OCI-LY3 (cell line): ENCODE measurements at regions not wholly inside any gene's neighbourhood (a gene's known extent, or its start where the extent isn't known, plus 50 kb on each side); places are given as distances from the start of the nearest gene placed in this dataset.
"Not testable (repeated sequence)": the region's sequence is repeated elsewhere in the genome, so short reads cannot be mapped to it uniquely, and the experiment has no call there.

ENCODE experiments used
- H2AFZ ChIP-seq: fragments of 200-600, 300-600 bp; shearing (Covaris generic); 2 replicates; pipeline ENCODE4 v1.6.0; 2014; ENCODE audit warnings: antibody characterized with exemption, low read depth, low read length
- H3K27ac ChIP-seq: fragments of 200-600, 300-600 bp; sonication (generic); 2 replicates; pipeline ENCODE4 v1.5.1; 2014; ENCODE audit warnings: mild to moderate bottlenecking, low read length, moderate library complexity, mixed read lengths
- H3K27me3 ChIP-seq: fragments of 200-600, 300-600 bp; sonication (generic); 2 replicates; pipeline ENCODE4 v1.6.1; 2014; ENCODE audit warnings: low read depth, low read length, mixed read lengths
- H3K36me3 ChIP-seq: fragments of 200-600, 300-600 bp; sonication (generic); replicated peaks from 2 replicates; pipeline ENCODE3; 2014; ENCODE audit warnings: low read depth, low read length, mixed read lengths
- H3K4me1 ChIP-seq: fragments of 300-600, 200-600 bp; sonication (generic); 2 replicates; pipeline ENCODE4 v1.6.1; 2014; ENCODE audit warnings: low read length, mixed read lengths
- H3K4me2 ChIP-seq: fragments of 200-600, 300-600 bp; sonication (generic); 2 replicates; pipeline ENCODE4 v1.6.1; 2014; ENCODE audit warnings: low read length, mixed read lengths
- H3K4me3 ChIP-seq: fragments of 300-600, 200-600 bp; sonication (generic); 2 replicates; pipeline ENCODE4 v1.5.1; 2014; ENCODE audit warnings: antibody characterized with exemption, mild to moderate bottlenecking, low read length, moderate library complexity
- H3K79me2 ChIP-seq: fragments of 300-600, 200-600 bp; shearing (Covaris generic); 2 replicates; pipeline ENCODE4 v1.6.1; 2014; ENCODE audit warnings: mild to moderate bottlenecking, low read length, mixed read lengths
- H3K9ac ChIP-seq: fragments of 300-600, 200-600 bp; shearing (Covaris generic); 2 replicates; pipeline ENCODE4 v1.6.0; 2014; ENCODE audit warnings: mild to moderate bottlenecking, low read length, moderate library complexity
- H3K9me3 ChIP-seq: fragments of 200-600, 300-600 bp; shearing (Covaris generic); 2 replicates; pipeline ENCODE4 v1.6.1; 2014; ENCODE audit warnings: low read length, mixed read lengths; ENCODE audit not compliant: insufficient read depth
- H4K20me1 ChIP-seq: fragments of 200-600, 300-600 bp; sonication (generic); 2 replicates; pipeline ENCODE4 v1.6.1; 2016; ENCODE audit warnings: low read length, mixed read lengths; ENCODE audit not compliant: insufficient read depth
- EZH2phosphoT487 ChIP-seq: fragments of 200-600 bp; shearing (Covaris generic); IDR thresholded peaks from 2 replicates; pipeline ENCODE4 v1.6.1; 2018; ENCODE audit warnings: antibody characterized with exemption, mixed run types, low read depth
- TF ChIP-seq, protein P1 (sequence below): fragments of 200-600, 300-600 bp; sonication (generic); IDR thresholded peaks from 2 replicates; pipeline ENCODE4 v1.5.1; 2014; ENCODE audit warnings: antibody characterized with exemption, low read length, low read depth

DNA sequence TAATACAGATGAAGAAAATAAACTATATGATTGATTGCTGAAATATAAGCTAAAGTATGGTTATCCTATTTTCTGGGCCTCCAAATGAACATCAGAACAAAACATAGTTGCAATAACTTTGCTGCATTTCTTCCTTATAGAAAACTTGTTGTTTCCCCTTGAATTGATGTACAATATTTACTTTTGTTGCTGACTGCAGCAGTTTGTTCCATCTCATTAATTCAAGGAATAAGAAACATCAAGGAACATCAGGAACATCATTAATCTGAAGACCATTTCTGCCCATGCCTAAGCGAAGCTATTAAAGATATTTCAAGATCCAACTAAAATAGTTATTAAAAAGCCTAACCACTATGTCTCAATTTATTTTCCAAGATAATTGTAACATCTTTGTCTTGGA is 363.6 kb upstream of the EDIL3 start:
- no peaks in the 10 kb centered on the region for H3K27me3 ChIP-seq
- no peak overlapping the region for H3K4me2 ChIP-seq
- no peaks in the 10 kb centered on the region for H4K20me1 ChIP-seq
- H3K27ac ChIP-seq, result no peak overlapping the region
- no peak overlapping the region for H3K4me3 ChIP-seq
- H3K36me3 ChIP-seq, result no peaks in the 10 kb centered on the region
- no peaks in the 10 kb centered on the region for H3K79me2 ChIP-seq
- TF ChIP-seq EZH2phosphoT487, result no peak
- TF ChIP-seq, protein P1, sequence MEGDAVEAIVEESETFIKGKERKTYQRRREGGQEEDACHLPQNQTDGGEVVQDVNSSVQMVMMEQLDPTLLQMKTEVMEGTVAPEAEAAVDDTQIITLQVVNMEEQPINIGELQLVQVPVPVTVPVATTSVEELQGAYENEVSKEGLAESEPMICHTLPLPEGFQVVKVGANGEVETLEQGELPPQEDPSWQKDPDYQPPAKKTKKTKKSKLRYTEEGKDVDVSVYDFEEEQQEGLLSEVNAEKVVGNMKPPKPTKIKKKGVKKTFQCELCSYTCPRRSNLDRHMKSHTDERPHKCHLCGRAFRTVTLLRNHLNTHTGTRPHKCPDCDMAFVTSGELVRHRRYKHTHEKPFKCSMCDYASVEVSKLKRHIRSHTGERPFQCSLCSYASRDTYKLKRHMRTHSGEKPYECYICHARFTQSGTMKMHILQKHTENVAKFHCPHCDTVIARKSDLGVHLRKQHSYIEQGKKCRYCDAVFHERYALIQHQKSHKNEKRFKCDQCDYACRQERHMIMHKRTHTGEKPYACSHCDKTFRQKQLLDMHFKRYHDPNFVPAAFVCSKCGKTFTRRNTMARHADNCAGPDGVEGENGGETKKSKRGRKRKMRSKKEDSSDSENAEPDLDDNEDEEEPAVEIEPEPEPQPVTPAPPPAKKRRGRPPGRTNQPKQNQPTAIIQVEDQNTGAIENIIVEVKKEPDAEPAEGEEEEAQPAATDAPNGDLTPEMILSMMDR, result no peak
- peaks cover 6% of the 10 kb centered on the region for H3K4me1 ChIP-seq
- no peak overlapping the region for H3K9ac ChIP-seq
- H2AFZ ChIP-seq, result no peak overlapping the region
- H3K9me3 ChIP-seq, result no peaks in the 10 kb centered on the region

DNA sequence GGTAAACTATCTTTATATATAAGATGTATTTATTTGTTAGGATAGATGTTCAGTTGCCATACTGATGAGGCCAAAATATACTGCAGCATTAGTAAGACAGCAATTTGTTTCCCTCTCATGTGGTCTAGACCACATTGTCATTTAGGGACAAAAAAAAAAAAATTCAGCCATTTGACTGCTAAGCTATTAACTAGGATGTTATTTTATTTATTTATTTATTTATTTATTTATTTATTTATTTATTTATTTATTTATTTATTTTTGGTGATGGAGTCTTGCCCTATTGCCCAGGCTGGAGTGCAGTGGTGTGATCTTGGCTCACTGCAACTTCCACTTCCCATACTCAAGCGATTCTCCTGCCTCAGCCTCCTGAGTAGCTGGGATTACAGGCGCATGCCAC is 361.6 kb upstream of the EDIL3 start:
- H3K79me2 ChIP-seq, H3K9me3 ChIP-seq, H3K4me3 ChIP-seq, H3K36me3 ChIP-seq, H3K27me3 ChIP-seq, H3K27ac ChIP-seq, H3K4me1 ChIP-seq, H3K9ac ChIP-seq, H3K4me2 ChIP-seq, H4K20me1 ChIP-seq, H2AFZ ChIP-seq: not testable (repeated sequence)

DNA sequence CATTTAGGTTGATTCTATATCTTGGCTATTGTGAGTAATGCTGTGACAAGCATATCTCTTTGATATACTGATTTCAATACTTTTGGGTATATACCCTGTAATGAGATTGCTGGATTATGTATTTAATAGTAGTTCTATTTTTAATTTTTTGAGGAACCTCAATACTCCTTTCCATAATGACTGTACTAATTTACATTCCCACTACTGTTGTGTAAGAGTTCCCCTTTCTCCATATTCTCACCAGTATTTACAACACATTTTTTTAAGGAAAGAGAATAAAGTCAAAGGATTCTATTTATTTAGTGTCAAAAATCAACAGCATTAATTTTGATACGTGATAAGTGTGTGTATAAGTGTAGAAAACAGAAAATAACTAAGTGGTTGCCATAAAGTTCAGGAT is 356.4 kb upstream of the EDIL3 start:
- no peaks in the 10 kb centered on the region for H4K20me1 ChIP-seq
- H2AFZ ChIP-seq, result no peak overlapping the region
- no peak overlapping the region for H3K27ac ChIP-seq
- H3K79me2 ChIP-seq, result no peaks in the 10 kb centered on the region
- no peak overlapping the region for H3K9ac ChIP-seq
- H3K9me3 ChIP-seq, result no peaks in the 10 kb centered on the region
- no peaks in the 10 kb centered on the region for H3K36me3 ChIP-seq
- H3K27me3 ChIP-seq, result no peaks in the 10 kb centered on the region
- no peak overlapping the region for H3K4me2 ChIP-seq
- TF ChIP-seq, protein P1, result no peak
- H3K4me3 ChIP-seq, result no peak overlapping the region
- peaks cover 4% of the 10 kb centered on the region; the same call in 1 of the 2 replicates for H3K4me1 ChIP-seq

DNA sequence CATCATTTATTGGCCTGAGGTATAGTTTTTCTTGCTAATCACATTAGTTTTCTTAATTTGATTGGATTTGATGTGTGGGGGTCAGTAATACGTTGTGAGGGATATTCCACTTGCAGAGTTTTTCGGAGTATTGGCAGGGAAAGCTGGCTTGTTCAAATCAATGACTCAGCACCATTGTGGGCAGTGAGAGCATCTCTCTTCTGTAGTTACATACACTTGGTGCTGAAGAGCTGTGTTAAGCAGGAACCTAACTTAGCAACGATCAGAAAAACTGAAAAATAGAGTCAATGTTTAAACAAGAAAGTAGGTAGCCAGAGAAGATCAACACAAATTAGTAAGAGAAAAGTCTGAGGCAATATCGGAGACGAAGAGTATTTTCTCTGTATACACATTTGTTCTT is 344.6 kb upstream of the EDIL3 start:
- no peak overlapping the region for H3K4me2 ChIP-seq

More for the DNA sequence above, 344.6 kb upstream of the EDIL3 start:
- TF ChIP-seq, protein P1, result no peak
- TF ChIP-seq EZH2phosphoT487, result no peak
- Histone ChIP-seq H3K9me3 (no peaks in the 10 kb centered on the region), H3K4me1 (peaks cover 10% of the 10 kb centered on the region), H3K79me2 (no peaks in the 10 kb centered on the region), H3K27me3 (no peaks in the 10 kb centered on the region), H4K20me1 (no peaks in the 10 kb centered on the region), H3K27ac (no peak overlapping the region), H3K36me3 (peaks cover 3% of the 10 kb centered on the region), H2AFZ (no peak overlapping the region), H3K9ac (no peak overlapping the region), H3K4me3 (no peak overlapping the region)
